LHCN-M2 (cell line): ENCODE measurements at regions not wholly inside any gene's neighbourhood (a gene's known extent, or its start where the extent isn't known, plus 50 kb on each side); places are given as distances from the start of the nearest gene placed in this dataset.
"Not testable (repeated sequence)": the region's sequence is repeated elsewhere in the genome, so short reads cannot be mapped to it uniquely, and the experiment has no call there.

Experiments used
- DNase-seq: peaks from one replicate; pipeline ENCODE4 v3.0.0-alpha.2; 2012; ENCODE audit warnings: low read depth

DNA sequence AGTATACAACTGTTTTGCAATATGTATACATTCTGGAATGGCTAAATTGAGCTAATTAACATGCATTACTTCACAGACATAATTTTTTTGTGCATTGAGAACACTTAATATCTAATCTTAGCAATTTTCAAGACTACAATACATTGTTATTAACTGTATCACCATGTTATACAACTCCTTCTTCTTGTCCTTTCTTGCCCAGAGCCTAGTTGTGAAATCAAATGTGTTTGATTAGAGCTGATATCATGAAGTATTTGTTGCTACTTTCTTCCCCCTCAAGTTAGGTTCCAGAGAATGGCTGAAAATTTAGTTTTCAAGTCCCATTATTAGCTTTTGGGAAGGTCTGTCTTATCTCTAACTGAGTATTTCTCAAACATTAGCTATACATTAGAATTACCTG lies 607.8 kb downstream of the PSAT1 start:
- no peak for DNase-seq

DNA sequence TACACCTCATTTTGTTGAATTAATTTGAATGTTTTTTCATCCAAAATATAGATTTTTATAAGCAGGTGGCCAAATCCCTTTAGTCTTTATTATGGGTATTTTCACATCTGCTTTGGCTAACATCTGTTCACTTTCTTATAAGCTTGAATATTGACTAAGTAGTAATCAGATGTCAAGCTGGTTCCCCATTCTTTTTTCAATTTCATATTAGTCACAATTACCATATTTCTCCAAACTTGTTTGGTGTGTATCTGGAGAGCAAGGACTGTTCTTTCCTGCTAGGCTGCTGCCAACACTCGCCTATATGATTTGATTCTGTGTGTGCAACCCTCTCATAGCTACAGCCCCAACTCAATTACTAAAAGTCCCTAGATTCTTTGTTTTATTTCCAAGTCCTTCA lies 608.5 kb downstream of the PSAT1 start:
- DNase-seq = no peak

DNA sequence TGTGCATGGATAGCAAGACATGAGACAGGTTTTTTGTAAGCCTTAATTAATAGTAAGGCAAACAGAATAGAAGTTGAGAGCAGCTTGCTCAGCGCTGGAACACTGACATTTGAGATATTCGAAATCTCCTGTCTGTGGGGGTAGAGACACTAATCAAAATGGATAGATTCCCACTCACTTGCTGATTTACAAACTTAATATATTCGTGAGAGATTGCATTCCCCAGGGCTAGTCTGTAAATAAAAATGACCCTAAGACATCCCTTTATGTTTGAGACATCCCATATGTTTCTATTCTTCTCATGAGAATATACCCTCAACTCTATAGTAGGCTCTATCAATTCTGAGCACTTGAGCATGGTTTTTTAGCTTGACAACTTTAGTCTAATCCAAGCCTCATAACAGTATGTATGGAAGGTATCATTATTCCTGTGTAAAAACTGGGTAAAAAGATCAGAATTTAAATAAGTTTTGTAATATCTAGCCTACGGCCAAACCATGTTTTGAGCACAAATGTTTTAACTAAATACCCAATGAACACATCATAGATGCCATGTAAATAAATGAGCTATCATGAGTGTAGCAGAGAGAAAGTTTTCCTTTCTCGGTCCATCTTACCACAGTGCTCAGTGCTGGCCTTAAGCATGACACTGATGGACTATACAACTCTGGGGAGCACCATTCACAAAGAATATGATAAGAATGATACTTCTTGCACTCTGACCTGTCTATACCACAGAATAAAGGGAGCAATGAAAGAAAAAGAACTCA lies 609.2 kb downstream of the PSAT1 start:
- no peak for DNase-seq

DNA sequence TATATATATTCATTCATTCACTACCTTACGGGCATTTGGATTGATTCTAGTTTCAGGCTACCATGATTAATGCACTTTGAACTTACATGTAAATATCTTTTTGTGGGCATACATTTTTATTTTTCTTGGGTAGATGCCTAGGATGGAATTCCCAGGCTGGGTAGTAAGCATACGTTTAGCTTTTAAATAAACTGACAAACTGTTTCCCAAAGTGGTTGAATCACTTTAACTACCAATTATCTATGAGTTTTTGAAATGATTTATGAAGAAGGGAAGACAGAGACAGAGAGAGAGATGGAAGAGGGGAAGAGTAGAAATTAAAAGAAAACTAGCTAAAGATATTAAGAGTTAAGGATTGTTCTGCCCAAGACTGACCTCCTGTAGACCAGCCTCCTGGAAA lies 612.6 kb downstream of the PSAT1 start:
- DNase-seq = no peak

- DNase-seq = not testable (repeated sequence)
These were observed 620.0 kb downstream of the PSAT1 start for GRCh38 chr9:78916884-78917283.

DNA sequence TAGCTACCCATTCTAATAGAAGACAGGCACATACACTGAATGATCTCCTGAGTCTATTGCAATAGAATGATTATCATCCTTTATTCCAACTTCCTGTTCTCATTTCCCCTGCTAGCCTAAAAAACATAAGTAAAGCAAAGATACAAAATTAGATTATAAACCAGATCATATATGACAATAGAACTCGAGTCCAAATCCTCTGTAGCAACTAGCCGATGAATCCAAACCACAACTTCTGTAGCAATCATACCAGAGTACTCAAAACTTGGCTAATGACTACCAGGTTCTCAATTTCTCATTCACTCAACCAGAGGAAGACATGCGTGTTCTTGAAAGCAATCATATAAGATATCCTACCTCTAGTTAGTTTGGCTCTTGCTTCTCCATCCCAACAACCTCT lies 622.1 kb downstream of the PSAT1 start:
- DNase-seq = peak; percentile 26

- peak; percentile 90 for DNase-seq
These were observed 622.8 kb downstream of the PSAT1 start for GRCh38 chr9:78919701-78920100.

GRCh38 chr9:78921341-78921740 lies 624.4 kb downstream of the PSAT1 start:
- DNase-seq = peak; percentile 89

DNA sequence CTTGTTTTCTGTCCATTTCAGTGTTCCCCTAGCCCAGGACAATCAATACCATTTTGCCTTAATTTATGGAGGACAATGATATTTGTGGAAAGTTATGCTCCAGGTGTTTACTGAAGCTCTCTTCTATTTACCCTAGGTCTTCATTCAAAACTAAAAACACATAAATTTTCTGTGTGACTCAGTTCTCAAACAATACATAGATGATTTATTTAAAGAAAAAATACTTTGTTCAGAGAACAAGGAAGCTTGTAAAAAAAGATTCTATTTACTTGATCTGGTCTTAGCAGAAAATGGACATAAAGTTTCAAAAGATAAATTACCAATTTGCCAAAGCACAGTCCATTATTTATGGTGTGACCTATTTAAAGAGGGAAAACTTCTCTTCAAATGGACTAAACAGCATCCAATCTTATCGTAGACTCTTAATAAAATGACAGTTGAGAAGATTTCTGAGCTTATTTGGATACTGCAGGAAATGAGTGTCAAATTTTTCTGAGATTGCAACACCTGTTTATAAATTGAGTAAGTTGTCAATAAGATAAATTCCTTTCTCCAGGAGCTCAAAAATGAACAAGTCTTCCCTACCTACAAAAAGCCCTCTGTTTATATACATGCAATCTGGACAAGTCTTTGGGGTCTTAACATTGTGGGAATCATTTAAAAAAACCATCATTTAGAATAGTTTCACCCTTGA lies 627.2 kb downstream of the PSAT1 start:
- DNase-seq = no peak

DNA sequence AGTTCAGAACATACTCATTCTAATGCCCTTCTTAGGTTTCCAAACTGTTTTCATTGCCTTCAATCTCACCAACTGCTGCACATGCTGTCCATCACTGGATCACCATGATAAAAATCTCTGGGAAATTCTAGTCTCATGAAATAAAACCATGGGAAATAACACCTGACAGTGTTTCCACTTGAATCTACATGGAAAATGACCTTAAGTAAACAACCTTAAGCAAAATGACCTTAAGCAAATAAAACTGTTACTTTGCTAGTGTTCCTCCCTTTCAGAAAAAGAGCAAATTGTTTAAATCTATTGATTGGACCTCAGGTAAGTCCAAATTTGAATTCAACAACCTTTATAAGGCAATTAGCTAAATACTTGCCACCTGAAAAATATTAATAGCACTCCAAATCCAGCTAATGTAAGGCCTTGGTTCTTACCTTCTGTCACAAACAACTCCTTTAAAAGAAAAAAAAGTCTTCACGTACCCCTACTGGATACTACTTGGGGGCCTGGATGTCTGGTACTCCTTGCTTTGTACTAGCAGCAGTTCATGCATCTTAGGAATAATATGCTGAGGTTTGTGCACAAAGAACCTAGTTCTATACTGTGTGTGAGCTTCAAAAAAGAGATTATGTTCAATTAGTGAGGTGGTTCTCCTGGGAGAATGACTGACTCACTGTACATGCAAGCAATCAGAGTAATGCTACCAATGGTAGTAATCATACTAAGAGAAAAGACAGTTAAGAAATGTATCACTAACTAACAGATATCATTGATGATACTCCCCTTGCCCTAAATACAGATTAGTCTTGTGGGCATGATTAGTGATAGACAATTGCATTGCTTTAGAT lies 630.4 kb downstream of the PSAT1 start:
- DNase-seq = no peak

DNA sequence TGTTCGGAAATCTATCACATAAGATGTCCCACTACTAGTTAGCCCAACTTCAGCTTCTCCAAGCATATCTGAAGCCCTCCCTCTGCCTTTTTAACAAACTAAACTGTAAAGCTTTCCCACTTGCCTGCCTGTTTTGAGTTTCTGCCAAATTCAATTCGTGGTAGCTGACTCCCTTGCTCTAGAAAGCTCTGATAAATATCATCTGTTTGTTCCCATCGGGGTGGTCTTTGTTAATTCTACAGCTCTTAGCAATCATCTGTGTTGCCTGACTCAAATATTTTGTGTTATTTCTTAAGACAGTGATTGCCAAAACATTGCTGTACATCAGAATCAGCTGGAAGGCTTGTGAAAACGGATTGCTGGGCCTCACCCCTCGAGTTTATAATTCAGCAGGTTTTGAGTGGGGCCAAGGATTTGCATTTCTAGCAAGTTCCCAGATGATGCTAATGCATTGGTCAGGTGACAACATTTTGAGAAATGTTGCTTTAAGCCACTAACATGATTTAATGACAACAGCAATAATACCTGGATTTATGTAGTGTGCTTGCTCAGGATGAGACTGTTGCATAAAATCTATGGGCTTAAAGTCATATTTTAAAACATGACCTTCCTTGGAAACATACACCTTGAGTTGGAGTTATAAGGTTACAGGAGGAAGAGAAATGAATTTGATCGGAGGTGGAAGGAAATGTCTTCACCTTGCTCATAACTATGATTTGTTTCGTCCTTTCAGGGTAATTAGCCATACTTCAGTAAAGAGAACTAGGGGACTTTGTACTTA lies 631.9 kb downstream of the PSAT1 start:
- no peak for DNase-seq

DNA sequence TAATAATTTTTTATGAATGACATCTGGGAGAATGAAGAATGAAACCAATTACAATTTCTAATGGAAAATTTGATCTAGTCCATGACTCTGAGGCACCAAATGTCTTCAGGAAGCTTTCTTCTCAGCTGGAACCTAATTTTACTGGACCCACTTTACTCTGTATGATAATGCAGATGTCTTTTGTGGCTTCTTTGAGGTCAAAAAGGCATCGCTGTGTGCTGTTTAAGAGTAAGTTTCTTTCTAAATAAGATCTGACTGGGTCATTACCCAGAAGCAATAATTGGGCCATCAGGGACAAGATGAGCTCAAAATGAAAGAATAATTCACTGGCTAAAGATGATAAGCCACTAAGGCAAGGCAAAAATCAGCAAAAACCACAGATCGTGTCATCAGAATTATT lies 633.4 kb downstream of the PSAT1 start:
- no peak for DNase-seq

DNA sequence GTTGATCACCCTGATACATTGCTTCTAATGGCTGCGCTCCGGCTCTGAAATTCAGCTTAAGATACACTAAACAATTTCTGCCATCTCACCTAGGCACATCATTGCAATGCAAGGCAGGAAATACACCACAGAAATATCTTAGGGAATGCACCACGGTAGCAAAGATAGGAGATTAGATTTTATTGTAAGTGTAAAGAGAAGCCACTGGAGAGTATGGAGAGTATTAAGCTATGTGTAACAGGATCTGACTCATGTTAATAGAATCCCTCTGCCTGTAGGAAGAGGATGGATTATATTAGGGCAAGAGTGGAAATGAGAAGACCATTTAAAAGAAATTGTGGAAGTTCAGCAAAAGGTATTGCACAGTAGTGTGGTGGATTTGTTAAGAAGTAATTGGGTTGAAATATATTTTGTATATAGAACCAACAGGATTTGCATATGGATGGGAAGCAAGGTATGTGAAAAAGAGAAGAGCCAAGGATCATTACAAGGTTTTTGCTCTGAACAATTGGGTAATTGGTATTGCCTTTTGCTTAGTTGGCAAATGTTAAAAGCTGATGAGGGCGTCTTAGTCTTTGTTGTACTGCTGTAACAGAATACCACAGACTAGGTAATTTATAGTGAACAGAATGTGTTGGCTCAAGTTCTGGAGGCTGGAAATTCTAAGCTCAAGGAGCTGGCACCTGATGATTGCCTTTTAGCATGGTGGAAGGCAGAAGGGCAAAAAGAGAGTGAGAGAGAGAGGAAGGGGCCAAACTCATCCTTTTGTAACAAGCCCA lies 636.1 kb downstream of the PSAT1 start:
- peak; percentile 51 for DNase-seq

DNA sequence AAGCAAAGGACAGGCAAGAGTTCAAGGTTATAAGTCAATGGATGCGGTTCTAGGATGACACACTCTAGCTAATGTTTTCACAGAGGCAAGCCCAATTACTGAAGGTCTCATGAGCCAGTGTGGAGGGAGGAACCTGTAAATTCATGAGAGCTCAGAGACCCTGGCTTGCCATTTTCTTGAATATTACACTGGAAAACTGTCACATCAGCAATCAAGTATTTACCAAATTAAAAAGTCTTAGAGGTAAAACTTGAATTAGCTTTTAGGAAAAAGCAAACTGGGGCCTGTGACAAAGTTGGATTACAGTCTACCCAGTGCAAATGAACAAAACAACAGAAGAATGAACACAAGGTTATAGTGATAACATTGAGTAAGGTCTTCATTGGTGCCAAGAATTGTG lies 636.9 kb upstream of the TLE4 start:
- DNase-seq = no peak

GRCh38 chr9:78938821-78939220 lies 632.9 kb upstream of the TLE4 start:
- DNase-seq = no peak

DNA sequence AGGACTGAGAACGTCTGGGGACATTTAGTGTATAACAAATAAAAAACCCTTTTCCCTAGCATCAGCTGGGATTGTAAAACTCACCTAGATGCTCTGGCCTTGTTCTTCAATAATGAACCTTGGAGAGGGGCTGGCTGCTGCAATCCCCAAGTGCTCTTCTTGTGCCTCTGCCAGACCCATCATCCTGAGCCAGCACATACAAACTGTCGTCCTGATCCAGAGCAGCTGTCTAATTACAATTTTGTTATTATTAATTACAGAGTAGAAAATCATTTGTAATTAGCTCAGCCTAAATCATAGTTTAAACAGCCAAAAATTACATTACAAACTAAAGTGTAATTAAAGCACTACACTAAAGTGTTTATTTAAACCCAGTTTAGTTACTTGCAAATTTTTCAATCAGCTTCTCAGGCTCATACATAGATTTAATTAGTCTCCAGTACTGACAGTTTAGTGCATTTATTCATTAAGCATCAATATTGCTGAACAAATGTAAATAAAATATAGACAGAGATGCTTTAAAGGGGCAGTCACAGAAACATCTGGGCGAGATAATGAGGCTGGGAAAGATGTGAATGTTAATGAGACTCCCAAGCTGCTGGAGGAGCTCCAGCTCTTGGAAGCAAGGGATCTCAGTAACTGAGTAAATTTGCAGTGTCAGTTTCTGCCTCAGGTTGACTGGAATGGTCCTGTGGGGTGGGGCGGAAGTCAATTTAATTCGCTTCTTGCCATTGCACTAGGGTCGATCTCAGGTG lies 632.3 kb upstream of the TLE4 start:
- no peak for DNase-seq

- no peak for DNase-seq
These were observed 631.5 kb upstream of the TLE4 start for GRCh38 chr9:78940121-78940855.

DNA sequence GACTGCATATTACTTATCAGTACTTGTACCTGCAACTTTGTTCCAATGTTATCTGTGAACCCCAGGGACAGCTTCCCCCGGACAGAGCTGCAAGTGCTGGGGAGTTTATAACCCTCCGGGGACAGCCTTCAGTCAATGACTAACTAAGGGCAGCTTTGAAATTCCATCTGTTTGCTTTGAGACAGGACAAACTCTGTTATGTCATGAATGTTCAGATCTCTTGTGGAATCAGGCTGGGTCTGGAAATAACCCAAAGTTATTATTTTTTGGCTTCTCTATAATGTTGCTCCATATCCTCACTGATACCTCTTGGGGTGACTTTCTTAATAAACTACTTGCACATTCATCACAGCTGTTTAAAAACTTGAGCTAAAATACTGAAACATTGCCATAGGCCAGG lies 617.5 kb upstream of the TLE4 start:
- DNase-seq = peak; percentile 47

DNA sequence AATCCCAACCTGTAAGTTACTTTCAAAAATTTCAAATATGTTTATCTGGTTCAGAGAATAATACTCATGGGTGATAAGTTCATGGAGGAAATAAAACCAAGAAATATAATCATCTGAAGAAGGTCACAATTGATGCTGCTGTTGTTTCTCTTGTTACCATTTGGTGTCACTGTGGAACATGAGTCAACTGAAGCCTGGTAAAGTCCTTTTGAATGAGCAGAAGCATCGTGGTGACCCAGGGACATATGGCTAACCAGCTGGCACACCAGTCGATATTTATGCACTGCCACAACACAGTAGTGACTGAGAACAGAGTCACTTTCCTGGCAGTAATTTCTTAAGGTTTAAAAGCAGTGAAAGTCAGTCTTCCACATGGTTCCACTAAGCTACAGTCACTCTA lies 612.9 kb upstream of the TLE4 start:
- peak; percentile 15 for DNase-seq
